ENCODE measurements at regions not wholly inside any gene's neighbourhood (a gene's known extent, or its start where the extent isn't known, plus 50 kb on each side); places are given as distances from the start of the nearest gene placed in this dataset.

DNA sequence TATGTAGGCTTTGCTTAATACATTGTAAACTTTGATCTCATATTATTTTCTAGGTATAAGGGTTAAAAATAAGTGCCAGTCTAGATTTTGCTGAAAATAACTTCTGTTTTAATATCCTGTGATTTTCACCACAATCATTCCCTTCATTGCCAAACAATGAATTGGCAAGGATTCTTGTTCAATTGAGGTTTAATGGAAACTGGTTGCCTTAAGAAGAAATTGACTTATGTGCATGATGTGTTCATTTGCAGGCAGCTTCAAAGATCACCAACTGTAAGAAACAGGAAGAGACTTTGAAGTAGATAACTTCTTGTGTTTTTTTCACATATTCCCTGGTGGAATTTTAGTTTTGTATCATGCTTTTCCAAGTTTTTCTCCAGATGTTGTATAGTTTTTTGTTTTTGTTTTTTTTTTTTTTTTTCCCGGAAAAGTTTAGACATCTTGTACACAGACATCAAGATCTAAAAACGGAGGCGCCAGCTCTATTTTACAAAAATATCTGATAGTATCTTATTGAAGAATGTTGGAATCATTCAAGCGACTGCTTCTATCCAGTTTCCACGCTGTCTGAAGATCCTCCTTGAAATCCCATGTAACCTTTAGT is 108.3 kb downstream of the POSTN start:
- Mint-ChIP-seq H3K27me3 (ENCODE audit: low read depth) (no peaks in the 10 kb centered on the region), H3K9me3 (no peaks in the 10 kb centered on the region), H3K4me1 (peaks cover 61% of the 10 kb centered on the region), H3K4me3 (no peak overlapping the region), H3K27ac (peak overlapping the region in 1 of 3 experiments; percentile 22), H3K36me3 (ENCODE audit: low read depth) (no peaks in the 10 kb centered on the region)
- TF ChIP-seq, protein P1, sequence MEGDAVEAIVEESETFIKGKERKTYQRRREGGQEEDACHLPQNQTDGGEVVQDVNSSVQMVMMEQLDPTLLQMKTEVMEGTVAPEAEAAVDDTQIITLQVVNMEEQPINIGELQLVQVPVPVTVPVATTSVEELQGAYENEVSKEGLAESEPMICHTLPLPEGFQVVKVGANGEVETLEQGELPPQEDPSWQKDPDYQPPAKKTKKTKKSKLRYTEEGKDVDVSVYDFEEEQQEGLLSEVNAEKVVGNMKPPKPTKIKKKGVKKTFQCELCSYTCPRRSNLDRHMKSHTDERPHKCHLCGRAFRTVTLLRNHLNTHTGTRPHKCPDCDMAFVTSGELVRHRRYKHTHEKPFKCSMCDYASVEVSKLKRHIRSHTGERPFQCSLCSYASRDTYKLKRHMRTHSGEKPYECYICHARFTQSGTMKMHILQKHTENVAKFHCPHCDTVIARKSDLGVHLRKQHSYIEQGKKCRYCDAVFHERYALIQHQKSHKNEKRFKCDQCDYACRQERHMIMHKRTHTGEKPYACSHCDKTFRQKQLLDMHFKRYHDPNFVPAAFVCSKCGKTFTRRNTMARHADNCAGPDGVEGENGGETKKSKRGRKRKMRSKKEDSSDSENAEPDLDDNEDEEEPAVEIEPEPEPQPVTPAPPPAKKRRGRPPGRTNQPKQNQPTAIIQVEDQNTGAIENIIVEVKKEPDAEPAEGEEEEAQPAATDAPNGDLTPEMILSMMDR (IDR thresholded peaks at IDR 0.05; ENCODE audit: unreplicated experiment in 3 of 3): no peak

DNA sequence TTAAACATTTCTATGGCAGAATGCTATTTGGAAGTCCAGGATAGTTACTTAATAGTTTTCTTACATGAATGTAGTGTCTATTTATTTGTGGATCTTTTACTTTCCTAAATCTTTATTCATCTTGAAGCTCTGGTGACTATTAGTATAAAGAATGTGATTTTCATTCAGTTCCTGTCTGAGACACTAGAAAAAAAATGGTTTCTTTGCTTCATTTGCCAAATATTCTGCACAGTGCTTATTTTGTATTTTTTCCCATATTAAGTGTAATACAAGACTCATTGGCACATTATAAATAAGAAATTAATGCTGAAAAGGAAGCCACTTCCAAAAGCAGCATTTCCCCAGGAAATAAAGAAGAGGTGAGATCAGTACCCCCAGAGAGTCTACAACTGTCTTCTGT is 109.8 kb downstream of the POSTN start:
- TF ChIP-seq, protein P1 (IDR thresholded peaks at IDR 0.05; ENCODE audit: unreplicated experiment in 3 of 3): no peak
- Mint-ChIP-seq H3K36me3 (ENCODE audit: low read depth) (no peaks in the 10 kb centered on the region), H3K27me3 (ENCODE audit: low read depth) (no peaks in the 10 kb centered on the region), H3K4me1 (peaks cover 50% of the 10 kb centered on the region), H3K9me3 (no peaks in the 10 kb centered on the region), H3K4me3 (no peak overlapping the region), H3K27ac (peak overlapping the region in 1 of 3 experiments; percentile 35)

DNA sequence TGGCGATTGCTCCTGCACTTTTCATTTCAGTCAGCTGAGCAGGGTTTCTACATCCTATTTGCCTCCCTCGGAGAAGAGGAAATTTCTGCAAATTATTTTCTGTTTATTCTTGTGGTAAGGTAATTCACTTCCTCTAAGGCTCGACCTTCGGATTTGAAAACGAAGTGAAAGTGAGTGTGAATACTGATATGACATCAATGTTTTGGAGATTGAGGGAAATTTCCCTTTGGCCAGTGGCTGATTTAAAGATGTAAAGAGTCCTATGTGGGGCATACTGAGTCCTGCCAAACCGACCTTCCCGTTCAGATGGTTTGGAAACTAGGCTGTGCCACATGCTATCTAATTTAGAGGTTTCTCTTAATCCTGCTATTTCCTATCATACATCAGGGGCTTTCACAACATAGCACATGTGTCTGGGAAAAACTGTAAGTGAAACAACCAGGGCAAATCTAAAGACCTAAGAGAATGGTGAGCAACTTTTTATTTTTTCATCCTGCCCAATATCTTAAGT is 112.3 kb downstream of the POSTN start:
- TF ChIP-seq, protein P1 (IDR thresholded peaks at IDR 0.05; ENCODE audit: unreplicated experiment in 3 of 3): no peak
- Mint-ChIP-seq H3K36me3 (ENCODE audit: low read depth) (no peaks in the 10 kb centered on the region), H3K4me3 (no peak overlapping the region), H3K27ac (peak overlapping the region in 2 of 3 experiments; percentile 42 to 91), H3K27me3 (ENCODE audit: low read depth) (no peaks in the 10 kb centered on the region), H3K9me3 (no peaks in the 10 kb centered on the region), H3K4me1 (peaks cover 49% of the 10 kb centered on the region)

DNA sequence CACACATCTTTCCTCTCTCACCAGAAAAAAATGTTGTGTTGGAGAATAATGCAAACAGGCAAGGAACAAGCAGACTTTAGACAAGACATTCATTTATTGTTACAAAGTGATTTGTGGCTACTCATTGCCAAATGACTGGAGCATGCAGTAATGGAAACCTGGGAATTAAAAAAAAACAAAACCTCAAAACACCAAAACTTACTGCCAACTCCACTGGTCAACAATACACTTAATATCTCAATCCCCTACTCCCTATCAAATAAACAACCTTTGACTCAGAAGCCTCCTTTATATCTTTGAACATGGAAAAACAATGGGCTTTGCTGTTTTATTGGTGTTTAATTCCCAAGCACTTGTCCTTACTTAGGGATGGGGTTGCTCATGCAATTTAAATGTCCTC is 112.8 kb downstream of the POSTN start:
- no peaks in the 10 kb centered on the region for H3K36me3 Mint-ChIP-seq (ENCODE audit: low read depth)
- TF ChIP-seq, protein P1 (IDR thresholded peaks at IDR 0.05; ENCODE audit: unreplicated experiment in 3 of 3): no peak
- H3K4me3 Mint-ChIP-seq: peak overlapping the region in 1 of 3 experiments; percentile 17
- H3K9me3 Mint-ChIP-seq: no peaks in the 10 kb centered on the region
- H3K27ac Mint-ChIP-seq: peak overlapping the region in 2 of 3 experiments; percentile 42 to 91
- H3K4me1 Mint-ChIP-seq: peaks cover 49% of the 10 kb centered on the region
- no peaks in the 10 kb centered on the region for H3K27me3 Mint-ChIP-seq (ENCODE audit: low read depth)

DNA sequence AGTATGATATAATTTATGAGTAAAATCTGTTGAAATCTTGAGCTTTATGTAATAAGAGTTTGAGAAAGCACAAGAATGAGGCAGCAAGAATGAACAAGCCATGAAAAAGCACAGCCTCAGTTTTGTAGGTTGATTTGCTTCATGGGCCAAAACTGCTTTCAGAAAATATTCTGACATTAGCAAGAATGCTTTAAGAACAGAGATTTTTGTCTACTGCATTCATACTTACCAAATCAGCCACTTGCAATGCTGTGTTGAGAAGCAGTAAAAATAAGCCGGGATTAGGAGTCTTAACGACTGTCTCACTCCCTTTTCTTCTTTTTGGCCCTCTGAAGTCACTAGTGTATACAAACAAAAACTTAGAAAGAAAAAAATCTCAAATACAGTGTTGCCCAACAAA is 114.5 kb downstream of the POSTN start:
- Mint-ChIP-seq H3K27me3 (ENCODE audit: low read depth) (no peaks in the 10 kb centered on the region), H3K36me3 (ENCODE audit: low read depth) (no peaks in the 10 kb centered on the region), H3K4me1 (peaks cover 54% of the 10 kb centered on the region), H3K27ac (no peak overlapping the region), H3K9me3 (no peaks in the 10 kb centered on the region), H3K4me3 (no peak overlapping the region)
- TF ChIP-seq, protein P1 (IDR thresholded peaks at IDR 0.05; ENCODE audit: unreplicated experiment in 3 of 3): no peak

DNA sequence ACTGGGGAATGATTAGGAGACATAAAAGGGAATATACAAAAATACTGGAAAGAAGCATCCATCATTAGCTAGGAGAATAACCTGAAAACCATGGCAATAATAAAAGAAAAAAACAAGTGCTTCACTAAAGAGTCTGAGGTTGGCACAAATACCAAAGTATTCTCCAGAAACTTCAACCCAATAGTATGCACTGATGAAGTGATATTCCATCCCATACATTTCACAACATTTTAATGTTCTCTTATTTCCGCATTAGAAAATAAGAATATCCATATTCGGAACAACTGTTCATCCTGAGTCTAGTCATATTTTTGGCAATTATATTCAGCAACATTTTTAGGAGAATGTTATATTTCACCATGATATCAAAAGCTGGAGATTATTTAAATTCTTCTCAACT is 116.2 kb downstream of the POSTN start:
- TF ChIP-seq, protein P1 (IDR thresholded peaks at IDR 0.05; ENCODE audit: unreplicated experiment in 3 of 3): no peak
- peaks cover 51% of the 10 kb centered on the region for H3K4me1 Mint-ChIP-seq
- no peaks in the 10 kb centered on the region for H3K36me3 Mint-ChIP-seq (ENCODE audit: low read depth)
- H3K4me3 Mint-ChIP-seq: no peak overlapping the region
- H3K9me3 Mint-ChIP-seq: no peaks in the 10 kb centered on the region
- peak overlapping the region; percentile 16 to 71 (median 55) for H3K27ac Mint-ChIP-seq
- H3K27me3 Mint-ChIP-seq (ENCODE audit: low read depth): no peaks in the 10 kb centered on the region
